ENCODE measurements at regions not wholly inside any gene's neighbourhood (a gene's known extent, or its start where the extent isn't known, plus 50 kb on each side); places are given as distances from the start of the nearest gene placed in this dataset.

- TF ChIP-seq CTCF (IDR thresholded peaks at IDR 0.05) (no peak), POLR2A (IDR thresholded peaks at IDR 0.05) (no peak)
These were observed 98.3 kb upstream of the MAML3 start for GRCh38 chr4:140252141-140252741.

All from right lobe of liver (tissue), 4 donors.